GM18498 (cell line): ENCODE measurements at regions not wholly inside any gene's neighbourhood (a gene's known extent, or its start where the extent isn't known, plus 50 kb on each side); places are given as distances from the start of the nearest gene placed in this dataset.
"Not testable (repeated sequence)": the region's sequence is repeated elsewhere in the genome, so short reads cannot be mapped to it uniquely, and the experiment has no call there.

Experiments
- ATAC-seq: cut with Tn5 transposase; IDR thresholded peaks from one replicate; pipeline ENCODE4 v1.9.1; 2021; ENCODE audit warnings: mild to moderate bottlenecking, moderate library complexity; ENCODE audit not compliant: unreplicated experiment

- no peak for ATAC-seq
Measured at GRCh38 chr6:133786016-133786415, 102.9 kb upstream of the TCF21 start.

- no peak for ATAC-seq
Measured at GRCh38 chr6:133787122-133787521, 101.8 kb upstream of the TCF21 start.

GRCh38 chr6:133787859-133788505 lies 100.9 kb upstream of the TCF21 start:
- no peak for ATAC-seq

GRCh38 chr6:133788556-133788955 lies 100.4 kb upstream of the TCF21 start:
- ATAC-seq = no peak

GRCh38 chr6:133789449-133789848 lies 99.5 kb upstream of the TCF21 start:
- not testable (repeated sequence) for ATAC-seq

- not testable (repeated sequence) for ATAC-seq
Measured at GRCh38 chr6:133790756-133791155, 98.2 kb upstream of the TCF21 start.

- not testable (repeated sequence) for ATAC-seq
Measured at GRCh38 chr6:133795051-133795450, 93.9 kb upstream of the TCF21 start.

GRCh38 chr6:133796235-133796634 lies 92.7 kb upstream of the TCF21 start:
- ATAC-seq = no peak

GRCh38 chr6:133799043-133799442 lies 89.9 kb upstream of the TCF21 start:
- ATAC-seq = no peak

- no peak for ATAC-seq
Measured at GRCh38 chr6:133802861-133803260, 86.1 kb upstream of the TCF21 start.

- ATAC-seq = no peak
Measured at GRCh38 chr6:133804265-133804664, 84.6 kb upstream of the TCF21 start.

GRCh38 chr6:133805876-133806275 lies 83.0 kb upstream of the TCF21 start:
- ATAC-seq = no peak

- ATAC-seq = no peak
Measured at GRCh38 chr6:133806382-133807140, 82.4 kb upstream of the TCF21 start.

- no peak for ATAC-seq
Measured at GRCh38 chr6:133807501-133807900, 81.4 kb upstream of the TCF21 start.

GRCh38 chr6:133809406-133809805 lies 79.5 kb upstream of the TCF21 start:
- no peak for ATAC-seq

- no peak for ATAC-seq
Measured at GRCh38 chr6:133811557-133811956, 77.4 kb upstream of the TCF21 start.

GRCh38 chr6:133812446-133812845 lies 76.5 kb upstream of the TCF21 start:
- ATAC-seq = not testable (repeated sequence)

- no peak for ATAC-seq
Measured at GRCh38 chr6:133814238-133814637, 74.7 kb upstream of the TCF21 start.

GRCh38 chr6:133814797-133815196 lies 74.1 kb upstream of the TCF21 start:
- ATAC-seq = no peak

GRCh38 chr6:133815313-133815712 lies 73.6 kb upstream of the TCF21 start:
- ATAC-seq = no peak

GRCh38 chr6:133816171-133816570 lies 72.7 kb upstream of the TCF21 start:
- ATAC-seq = no peak

- no peak for ATAC-seq
Measured at GRCh38 chr6:133817460-133818047, 71.4 kb upstream of the TCF21 start.
